AG09319 (cell line): ENCODE measurements at regions not wholly inside any gene's neighbourhood (a gene's known extent, or its start where the extent isn't known, plus 50 kb on each side); places are given as distances from the start of the nearest gene placed in this dataset.

Experiments
- DNase-seq: peaks from one replicate; pipeline ENCODE4 v3.0.0-alpha.2; 2010; ENCODE audit warnings: low read depth; ENCODE audit errors: extremely low read depth
- TF ChIP-seq, protein P1 (sequence below): IDR thresholded peaks from 2 replicates; pipeline ENCODE4 v1.5.1; 2011; ENCODE audit warnings: low read depth, mild to moderate bottlenecking, inconsistent platforms, low read length, moderate library complexity

DNA sequence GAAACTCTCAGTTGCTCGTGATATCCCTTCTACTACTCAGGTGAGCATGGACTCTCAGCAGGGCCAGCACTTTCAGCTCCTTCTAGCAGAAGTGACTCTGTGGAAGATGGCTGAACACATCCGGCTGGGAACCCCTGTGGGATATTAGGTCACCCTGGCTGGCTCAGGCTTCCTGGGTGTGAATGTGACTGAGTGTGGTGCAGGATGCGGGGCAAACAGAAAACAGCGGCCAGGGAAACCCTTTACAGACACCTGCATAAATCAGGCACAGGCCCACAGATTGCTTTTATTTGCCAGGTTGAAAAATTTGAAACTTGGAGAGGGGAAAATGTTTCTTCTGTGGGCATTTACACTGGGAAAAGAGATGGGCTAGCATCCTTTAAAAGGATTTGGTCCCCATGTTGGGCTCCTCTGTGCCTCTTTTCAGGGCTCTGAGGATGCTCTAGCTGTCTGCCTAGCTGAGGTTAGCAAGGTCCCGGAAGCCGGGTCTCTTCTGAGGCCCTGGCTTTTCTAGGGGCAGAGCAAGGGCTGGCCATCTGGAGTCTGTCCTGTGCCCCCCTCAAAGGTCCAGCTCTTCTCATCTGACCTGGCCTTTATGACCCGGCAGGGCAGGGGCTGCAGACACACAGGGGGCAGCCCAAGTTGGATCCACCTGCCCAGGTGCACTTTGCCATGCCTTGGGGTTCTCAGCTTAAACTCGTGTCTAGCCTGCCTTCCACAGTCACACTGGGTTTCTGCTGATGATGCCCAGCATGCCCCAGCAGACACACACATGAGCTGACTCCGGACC, 243.0 kb downstream of the SIPA1L2 start:
- TF ChIP-seq, protein P1, sequence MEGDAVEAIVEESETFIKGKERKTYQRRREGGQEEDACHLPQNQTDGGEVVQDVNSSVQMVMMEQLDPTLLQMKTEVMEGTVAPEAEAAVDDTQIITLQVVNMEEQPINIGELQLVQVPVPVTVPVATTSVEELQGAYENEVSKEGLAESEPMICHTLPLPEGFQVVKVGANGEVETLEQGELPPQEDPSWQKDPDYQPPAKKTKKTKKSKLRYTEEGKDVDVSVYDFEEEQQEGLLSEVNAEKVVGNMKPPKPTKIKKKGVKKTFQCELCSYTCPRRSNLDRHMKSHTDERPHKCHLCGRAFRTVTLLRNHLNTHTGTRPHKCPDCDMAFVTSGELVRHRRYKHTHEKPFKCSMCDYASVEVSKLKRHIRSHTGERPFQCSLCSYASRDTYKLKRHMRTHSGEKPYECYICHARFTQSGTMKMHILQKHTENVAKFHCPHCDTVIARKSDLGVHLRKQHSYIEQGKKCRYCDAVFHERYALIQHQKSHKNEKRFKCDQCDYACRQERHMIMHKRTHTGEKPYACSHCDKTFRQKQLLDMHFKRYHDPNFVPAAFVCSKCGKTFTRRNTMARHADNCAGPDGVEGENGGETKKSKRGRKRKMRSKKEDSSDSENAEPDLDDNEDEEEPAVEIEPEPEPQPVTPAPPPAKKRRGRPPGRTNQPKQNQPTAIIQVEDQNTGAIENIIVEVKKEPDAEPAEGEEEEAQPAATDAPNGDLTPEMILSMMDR = no peak
- no peak for DNase-seq

DNA sequence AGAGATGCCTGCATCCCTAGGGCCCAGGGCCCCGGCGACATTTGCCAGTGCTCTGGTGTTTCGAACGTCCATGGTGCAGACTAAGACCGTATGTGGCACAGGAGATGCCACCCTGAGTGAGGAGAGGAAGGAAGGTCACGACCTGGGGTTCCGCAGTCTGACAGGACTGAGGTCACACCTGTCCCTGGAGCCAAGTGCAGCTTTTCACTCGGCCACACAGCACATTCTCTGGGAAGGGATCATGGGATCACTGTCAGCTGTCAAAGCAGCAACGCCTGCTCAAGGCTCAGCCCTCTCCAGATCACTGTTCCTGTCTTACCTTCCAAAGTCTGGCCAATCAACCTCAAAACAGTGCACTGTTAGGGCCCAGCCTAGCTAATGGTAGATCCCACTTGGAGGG, 243.6 kb downstream of the SIPA1L2 start:
- DNase-seq = no peak
- TF ChIP-seq, protein P1 = no peak

DNA sequence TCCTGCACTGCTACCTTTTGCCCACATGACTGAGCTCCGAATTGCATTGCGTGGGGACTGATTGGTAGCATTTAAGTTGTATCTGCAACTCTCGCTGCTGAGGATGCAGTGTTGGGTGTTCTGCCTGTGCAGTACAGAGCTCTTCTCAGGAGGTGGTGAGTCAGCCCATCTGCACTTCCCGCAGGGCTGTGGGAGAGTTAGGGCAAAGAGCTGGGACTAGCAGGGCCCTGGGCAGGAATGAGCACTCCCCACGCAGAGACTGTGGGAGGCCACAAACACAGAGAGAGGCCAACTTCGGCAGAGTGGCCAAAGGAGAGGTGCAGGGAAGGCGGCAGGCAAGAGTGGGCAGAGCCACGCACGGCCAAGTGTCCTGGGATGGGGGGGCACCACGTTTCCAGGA, 244.7 kb downstream of the SIPA1L2 start:
- TF ChIP-seq, protein P1 = no peak
- no peak for DNase-seq

DNA sequence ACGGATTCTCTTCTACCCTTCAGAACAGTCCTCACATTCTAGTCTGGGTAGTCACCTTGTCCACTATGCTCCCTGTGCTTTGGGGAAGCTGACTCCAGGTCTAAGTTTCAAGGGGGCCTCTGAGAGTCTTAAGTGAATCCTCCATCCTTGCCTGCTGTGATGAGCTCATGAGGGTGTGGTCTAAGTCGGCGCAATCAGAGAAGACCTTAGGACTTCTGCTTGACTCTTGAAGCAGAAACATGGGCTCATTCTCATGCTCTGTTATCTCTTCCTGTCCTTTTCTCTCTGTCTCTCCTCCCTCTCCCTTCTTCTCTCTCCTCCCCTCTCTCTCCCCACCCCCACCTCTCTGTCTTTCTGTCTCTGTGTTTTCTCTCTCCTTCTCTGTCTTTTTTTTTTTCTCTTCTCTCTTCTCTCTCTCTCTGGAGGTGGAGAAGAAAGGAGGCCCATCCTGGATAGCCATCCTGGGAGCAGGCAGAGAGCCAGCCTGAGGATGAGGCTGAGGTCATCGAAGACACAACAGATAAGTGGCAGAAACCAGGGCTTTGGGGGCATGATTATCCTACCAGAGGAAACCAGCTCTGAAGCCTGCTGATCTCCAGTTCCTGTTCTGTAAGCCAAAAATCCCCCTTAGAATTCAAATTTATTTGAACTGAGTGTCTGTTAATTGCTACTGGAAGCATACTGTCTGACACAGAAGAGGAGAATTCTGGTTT, 245.6 kb downstream of the SIPA1L2 start:
- TF ChIP-seq, protein P1 = no peak

DNA sequence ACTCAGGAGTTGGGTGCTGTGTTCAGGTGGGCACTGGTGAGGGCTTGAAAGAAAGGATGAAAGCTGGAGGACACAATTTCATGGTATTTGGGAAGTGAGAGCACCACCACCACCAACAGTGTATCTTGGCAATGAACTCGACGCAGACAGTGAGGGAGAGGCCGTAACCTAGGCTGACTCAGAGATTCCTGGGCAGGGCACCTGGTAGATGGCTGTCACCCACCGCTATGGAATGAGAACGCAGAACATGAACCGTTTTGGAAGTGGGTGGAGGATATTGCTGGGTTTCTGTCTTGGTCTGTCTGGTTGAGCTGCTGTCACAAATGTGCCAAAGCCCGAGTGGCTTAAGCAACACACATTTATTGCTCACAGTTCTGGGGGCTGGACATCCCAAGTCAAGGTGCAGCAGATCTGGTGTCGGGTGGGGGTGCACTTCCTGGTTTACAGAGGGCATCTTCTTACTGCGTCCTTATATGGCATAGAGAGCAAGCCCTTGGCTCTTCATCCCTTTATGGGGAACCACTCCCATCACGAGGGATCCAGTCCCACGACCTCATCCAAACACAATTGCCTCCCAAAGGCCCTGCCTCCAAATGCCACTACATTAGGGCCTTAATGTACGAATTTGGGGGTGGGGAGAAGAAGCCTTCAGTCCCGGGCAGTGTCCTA, 246.3 kb downstream of the SIPA1L2 start:
- no peak for DNase-seq
- TF ChIP-seq, protein P1 = no peak

More for the DNA sequence above, 245.6 kb downstream of the SIPA1L2 start:
- DNase-seq = no peak

DNA sequence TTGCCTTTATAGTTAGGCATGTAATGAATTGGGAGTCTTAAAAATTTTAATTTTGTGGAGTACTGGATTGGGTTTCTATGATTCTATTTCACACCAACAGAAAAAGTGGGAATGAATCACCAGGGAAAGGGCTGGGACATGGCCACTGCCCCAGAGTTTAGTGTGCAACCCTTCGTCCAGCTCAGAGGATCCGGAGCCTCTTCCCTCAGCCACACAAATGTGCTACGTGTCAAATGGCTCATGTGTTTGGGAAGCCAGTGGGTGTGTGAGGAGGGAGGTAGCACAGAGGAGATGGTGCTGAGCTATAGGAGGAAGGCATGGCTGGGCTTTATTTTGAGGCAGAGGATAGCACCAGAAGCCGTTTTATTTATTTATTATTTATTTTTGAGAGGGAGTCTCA, 247.3 kb downstream of the SIPA1L2 start:
- TF ChIP-seq, protein P1 = no peak
- no peak for DNase-seq
